NCI-H146 treated with DMSO at 0.1 percent for 48 hours (cell line): ENCODE measurements at regions not wholly inside any gene's neighbourhood (a gene's known extent, or its start where the extent isn't known, plus 50 kb on each side); places are given as distances from the start of the nearest gene placed in this dataset.

Experiments
- DNase-seq: peaks from one replicate; lab custom pipeline; 2025; ENCODE audit not compliant: unreplicated experiment; lab: John Stamatoyannopoulos, UW

DNA sequence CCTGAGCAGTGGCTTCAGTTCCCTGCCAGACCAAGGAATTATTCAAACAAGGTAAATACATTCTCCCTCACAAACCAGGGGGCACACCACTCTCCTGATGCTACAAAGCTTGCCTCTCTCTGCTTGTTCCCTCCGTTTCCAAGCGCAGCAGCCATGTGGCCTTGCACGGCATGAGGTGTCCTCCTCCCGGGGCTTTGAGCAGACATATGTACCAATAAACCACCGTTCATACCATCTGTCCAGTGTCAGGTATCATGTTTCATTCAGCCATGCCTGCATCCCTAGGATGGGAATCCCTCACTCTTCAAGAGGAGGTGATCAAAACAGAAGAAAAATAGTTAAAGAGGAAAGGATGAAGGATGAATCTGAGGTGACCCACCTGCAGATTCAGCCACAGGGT, 282.7 kb downstream of the ENC1 start:
- peak; percentile 11 for DNase-seq

DNA sequence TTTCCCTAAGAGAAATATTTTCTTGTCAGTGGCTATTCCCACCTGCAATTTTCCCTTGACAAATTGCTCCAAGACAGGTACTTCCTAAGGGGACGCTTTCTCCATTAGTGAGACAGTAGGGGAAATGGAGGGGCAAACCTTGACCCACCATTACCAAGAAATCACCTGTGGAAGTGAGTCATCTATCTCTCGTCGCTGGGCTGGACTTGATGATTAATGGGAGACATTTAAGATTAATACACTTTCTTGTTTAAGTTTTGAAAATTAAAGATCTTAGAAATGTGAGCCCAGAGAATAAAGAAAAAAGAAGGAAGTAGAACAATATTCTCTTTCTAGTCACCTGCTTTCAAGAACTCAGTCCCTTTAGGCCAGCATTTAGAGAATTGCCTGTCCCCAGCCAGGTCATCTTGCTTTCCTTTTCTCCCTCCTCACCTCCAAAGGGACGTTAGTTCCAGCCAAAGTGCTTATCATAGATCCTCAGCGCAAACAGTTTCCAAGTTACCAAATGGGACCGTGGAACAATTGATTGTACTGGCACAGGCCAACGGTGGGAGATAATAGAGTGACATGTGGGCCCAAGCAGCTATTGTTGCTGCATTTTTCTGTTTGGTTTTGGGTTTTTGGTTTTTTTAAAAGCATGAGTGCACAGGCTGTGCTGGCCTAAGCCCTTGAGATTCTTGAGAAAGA, 284.4 kb downstream of the ENC1 start:
- no peak for DNase-seq

DNA sequence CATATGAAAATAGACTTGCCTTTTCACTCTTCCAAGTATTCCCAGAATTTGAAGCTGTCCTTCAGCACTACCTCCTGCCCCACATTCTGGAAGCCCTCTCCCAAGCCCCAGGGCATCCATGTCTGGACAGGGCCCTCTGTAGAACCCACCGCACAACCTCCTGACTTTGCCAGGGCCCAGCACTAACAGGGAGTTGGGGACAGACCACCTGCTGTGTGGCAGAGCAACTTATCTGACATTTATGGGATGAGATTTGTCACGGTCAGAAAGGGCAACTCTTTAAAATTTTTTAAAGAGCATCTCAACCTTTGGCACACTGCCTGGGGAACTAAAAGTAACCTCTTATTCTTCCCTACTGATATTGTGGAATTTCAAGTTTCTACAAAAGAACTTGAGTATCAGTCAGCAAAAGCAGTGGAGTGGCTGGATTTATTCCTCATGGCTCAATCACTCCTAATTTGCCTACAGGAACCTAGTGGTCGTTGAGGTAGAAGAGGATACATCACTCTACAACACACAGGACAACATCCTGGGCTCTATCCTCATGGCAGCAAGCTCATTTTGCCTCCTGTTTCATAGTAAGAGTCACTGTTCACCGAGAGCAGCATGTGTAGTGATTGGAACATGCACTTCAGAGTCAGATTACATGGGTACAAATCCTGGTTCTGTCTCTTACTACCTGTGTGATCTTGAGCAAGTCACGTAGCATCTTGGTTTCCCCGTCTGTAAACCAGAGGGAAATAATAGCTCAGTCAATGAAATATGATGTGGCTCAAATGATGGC, 285.3 kb downstream of the ENC1 start:
- DNase-seq = no peak

DNA sequence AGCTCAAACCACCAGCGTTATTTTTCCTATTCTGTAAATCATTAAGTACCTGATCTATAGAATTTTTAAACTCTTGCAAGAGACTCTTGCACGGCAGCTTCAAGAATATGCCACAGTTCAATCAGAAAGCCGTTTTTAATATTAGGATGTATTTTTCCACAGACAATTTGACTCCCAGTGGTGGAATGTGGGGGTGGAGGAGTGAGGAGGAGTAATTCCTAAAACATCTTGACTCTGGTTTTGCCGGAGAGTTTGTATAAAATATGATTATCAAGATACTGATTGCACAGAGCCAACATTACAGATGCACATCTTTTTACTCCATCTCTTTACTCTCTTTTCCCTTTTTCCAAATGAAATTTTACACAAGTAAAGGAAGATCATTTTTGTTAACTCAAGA, 288.3 kb downstream of the ENC1 start:
- no peak for DNase-seq

DNA sequence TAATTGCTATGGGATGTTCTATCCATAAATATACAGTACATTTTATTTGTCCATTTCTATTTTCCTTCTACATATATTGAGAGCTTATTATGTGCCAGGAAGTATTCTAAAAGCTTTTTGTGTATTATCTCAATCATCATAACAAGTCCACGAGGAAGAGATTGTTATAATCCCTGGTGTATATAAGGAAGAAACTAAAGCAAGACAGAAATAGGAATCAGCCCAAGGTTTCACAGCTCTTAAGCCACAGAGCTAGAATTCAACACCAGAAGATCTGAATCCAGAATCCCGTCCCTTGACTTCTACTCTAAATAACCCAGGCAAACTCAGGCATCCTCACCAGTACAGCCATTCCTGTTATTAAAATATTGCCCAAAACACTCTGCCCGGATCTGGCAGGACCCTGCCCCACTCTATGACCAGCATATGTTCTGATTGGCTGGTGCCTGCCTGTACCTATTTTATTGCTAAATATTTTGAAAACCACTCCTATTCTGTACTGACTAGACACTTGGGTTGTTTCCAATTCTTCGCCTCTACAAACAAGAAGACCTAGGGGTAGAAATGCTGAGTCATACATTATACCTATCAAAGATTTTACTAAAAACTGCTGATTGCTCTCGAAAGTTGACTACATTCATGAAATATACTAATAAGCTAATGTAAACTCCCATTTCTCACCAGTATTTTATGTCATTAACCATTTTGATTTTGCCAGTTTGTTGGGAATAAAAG, 297.4 kb downstream of the ENC1 start:
- DNase-seq = no peak

DNA sequence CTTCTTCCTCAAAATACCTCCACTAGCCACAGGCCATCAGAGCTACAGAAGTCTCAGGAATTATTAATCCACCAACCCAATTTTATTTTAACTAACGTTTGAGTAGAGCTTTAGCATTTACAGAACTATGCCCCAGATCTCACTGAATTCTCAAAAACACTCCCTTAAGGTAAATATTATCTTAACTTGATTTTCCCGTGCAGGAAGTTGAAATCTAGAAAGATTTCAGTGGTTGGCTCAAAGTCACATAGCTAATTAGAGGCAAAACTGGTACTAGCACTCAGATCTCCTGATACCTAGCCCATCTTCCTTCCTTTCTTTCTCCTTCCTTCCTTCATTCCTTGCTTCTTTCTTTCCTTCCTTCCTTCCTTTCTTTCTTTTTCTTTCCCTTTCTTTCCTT, 298.3 kb downstream of the ENC1 start:
- no peak for DNase-seq

DNA sequence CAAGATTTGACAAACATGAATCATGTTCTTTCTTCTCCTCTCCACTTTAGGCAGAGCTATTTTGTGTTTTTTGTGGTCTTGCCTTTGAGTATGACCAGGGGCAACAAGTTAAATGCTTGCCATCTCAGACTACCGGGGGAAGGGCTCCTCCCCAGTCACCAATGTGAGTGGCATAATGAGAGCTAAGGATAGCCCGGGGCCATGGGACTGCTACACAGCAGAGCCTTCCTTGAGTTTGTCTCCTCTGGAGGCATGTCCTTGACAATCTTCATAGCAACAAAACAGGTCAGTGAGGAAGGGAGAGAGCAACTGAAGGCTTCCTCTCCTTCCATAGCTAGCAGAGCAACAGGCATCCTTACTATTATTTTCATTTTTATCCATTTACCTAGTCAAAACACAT, 299.3 kb downstream of the ENC1 start:
- DNase-seq = no peak

DNA sequence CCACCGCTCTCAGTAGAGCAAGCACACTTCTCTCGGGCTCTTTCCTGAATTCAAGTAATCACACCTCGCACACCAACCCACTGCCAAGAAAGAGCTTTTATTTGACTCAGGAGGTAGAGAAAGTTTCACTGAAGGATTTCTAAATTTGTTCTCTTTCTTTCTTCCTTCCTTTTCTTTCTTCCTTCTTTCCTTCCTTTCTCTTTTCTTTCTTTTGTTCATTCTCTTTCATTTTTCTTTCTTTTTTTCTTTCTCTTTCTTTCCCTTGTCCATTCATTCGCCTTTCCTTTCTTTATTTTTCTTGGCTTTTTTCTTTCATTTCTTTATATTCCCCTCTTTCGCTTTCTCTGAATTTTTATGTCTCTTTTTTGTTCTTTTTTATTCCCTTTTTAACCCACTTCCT, 300.1 kb downstream of the ENC1 start:
- no peak for DNase-seq

DNA sequence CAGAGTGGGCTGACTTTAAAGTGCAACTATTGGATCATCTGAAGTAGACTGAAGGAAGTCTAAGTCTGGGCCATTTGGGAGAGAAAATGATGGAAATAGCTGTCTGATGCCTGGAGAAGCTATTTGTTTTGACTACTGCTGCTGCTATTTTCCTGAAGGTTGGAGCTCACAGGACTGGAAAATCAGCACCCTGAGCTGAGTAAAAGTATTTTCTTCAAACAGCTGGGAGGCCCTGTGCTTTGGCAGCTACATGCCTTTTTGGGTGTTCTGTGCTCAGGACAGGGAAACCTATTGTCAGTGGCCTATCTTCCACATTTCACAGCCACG, 302.6 kb downstream of the ENC1 start:
- no peak for DNase-seq

DNA sequence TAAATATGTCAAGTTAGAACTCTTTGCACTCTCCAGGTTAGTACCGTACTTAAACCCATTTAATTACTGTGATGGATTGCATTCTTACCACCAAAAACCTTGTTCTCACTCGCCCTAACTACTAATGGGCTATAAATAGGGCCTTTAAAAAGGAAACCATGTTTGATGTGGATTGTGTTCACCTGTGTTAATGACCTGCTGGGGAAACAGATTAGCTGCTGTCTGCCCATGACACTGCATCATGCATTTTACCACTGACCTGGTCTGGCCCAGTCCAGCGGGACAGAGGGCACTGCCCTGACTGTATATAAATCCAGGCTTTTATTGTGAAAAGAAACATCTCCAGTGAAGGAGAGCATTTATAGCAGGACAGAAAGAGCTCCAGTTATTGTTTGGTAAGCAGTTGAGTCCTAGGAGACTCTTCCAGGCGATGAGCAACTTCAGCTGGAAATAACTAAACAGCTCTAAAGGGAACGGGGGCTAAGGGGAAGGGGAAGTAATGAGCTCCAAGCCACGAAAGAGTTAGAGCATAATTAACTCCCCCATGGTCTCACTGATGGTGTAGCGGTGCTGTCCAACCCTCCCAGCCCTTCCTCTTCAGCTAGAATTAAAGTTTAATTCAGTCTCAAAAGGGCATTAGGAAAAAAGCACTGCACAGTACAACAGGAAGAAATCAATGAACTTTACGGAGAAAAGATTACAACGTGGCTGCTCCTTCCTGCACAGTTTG, 303.1 kb downstream of the ENC1 start:
- DNase-seq = no peak

DNA sequence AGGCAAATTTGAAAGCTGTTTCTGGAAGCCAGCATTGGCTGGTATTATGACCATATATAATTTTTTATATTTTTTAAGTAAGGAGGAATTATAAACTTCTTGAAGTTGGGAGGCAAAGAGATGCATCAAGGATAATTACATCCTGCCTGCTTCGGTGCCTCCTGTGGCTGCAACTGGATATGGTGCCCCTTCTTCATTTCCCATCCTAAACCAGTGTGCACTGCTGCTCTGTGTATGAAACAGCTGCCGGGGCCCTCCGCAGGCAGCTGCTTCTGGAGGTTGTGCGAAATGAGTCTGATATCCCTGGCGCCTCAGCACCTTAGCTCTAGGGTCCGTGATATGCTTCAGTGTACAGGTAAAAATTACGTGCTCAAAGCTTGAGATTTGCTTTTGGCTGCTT, 304.2 kb downstream of the ENC1 start:
- no peak for DNase-seq

DNA sequence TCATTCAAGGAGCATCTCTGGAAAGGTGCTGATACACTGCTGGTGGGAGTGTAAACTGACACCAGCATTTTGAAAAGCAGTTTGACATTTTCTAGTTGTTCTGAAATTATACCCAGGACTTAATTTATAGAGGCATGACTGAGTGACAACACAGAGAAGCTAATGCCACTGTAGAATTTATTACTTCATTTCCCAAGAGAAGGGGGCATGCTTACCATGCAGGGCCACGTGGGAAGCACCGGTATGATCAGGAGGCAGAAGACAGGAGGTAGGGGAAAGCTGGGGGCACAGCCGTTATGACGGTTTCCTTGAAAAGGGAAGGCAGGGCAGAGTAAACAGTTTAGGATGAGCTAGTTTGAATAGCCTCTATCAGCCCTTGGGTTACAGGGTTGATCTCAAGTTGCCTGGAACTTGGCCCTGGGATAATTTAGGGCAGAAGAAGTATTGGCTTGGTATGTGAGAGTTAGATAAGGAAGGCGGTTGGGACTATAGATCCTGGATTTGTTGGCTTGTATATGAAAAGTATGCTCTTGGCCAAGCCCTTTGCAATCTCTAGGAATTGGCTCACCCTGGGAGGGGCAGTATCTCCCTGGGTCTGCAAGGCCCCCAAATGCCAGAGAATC, 305.7 kb downstream of the ENC1 start:
- no peak for DNase-seq

DNA sequence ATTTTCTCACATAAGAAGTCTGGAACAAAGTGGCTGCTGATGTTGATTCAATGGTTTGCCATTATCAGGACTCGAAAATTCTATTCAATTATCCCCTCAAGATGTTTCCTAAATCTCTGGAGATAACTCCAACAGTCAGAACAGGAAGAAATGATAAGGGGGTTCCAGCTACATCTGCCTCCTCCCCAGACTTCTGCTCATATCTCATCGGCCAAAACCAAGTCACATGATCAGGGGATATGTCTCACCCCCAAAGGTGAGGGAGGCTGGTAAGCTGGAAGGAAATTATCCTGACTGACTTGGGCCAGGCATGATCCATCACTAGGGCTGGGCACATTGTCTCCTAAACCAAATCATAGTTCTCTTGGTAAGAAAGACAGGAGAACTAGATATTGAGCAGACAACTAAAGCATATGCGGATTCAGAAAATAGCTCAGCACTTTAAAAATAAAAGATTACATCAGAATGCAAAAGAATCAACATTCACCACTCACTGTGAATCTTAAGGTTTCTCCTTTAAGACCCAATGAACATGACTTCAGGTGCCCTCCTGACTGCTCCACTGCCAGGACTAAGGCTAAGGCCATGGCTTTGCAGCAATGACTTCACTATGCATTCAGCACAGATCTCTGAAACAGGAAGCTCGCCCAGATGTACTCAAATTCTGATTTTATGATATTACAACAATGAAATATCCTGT, 306.3 kb downstream of the ENC1 start:
- no peak for DNase-seq

DNA sequence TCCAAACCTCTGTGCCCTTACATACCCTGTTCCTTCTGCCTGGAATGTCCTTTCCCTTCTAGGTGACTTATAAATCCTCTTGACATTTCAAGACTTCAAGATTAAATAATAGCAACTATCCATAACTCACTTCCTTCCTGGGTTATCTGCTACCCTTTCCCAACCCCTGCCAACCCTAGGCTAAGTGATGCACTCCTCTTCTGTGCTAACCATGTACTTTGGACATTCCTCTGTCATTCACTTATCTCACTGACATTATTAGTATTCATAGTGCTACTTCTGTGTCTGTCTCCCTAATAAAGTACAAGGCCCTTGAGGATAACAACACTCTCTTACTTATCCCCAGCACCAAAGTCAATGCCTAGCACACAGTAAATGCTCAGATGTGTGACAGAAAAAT, 307.1 kb downstream of the ENC1 start:
- DNase-seq = no peak

DNA sequence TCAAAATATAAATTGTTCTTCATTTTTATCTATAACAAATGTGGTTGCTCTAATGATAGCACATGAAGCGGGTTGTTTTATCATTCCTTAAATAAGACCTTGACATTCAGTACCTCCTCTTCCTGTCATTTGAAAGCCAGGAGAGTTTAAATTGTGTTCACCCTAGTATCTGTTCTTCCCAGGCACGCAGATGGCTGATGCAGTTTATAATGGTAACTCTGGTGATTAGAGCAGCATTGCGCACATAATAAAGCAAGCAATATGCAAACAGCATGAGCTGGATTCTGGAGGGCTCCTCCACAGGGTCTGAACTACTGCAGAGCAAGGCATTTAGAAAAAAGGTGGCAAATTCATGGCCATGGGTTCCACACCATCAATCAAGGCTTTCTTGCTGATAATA, 307.8 kb downstream of the ENC1 start:
- no peak for DNase-seq

DNA sequence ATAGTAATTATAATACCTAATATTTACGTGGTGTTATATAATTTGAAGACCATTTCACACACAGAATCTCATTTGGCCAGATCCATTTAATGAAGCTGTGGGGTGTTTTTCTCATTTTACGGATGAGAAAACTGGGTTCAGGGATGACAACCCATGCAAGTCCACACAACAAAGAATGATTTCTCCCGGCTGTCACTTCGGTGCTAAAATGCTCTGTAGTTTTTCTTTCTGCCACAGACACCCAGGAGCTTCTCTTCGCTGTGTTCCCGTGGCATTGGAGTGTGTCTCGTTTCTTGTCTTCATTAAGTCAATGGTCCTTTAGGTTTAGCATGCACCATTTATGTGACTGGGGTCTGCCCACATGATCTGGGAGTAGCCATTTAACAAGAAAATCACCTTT, 308.5 kb downstream of the ENC1 start:
- DNase-seq = no peak

DNA sequence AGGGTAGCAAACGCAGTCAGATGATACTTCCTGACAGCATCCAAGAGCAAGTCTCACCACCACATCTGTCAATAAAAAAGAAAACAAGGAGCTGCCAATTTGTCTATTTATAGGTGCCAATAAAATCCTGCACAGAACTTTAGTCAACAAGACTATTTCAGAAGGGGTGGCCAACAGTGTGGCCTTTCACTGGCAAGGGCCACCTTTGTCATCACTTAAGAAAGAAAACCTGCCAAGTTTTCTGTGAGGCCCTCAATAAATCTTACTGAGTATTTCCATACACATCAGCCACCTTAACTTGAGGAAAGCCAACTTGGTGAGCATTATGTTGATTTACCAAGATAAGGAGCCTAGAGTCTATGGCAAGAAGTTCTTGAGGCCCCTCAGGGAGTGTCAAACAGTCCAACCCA, 312.3 kb downstream of the ENC1 start:
- DNase-seq = no peak

DNA sequence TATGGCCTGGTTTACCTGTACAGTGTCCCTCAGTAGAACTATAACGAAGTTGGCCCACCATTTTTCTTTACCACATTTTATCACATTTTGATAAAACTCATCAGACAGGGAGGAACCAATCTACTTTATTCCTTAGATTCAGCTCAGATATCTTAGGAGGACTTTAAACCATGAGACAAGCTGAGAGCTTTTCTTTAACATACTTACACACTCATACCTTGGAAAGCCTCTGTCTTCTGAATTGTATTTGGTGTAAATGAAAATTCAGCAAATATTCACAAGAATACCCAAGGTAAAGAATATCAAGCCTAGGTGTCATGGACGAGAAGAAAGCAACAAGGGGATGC, 313.2 kb downstream of the ENC1 start:
- DNase-seq = no peak

DNA sequence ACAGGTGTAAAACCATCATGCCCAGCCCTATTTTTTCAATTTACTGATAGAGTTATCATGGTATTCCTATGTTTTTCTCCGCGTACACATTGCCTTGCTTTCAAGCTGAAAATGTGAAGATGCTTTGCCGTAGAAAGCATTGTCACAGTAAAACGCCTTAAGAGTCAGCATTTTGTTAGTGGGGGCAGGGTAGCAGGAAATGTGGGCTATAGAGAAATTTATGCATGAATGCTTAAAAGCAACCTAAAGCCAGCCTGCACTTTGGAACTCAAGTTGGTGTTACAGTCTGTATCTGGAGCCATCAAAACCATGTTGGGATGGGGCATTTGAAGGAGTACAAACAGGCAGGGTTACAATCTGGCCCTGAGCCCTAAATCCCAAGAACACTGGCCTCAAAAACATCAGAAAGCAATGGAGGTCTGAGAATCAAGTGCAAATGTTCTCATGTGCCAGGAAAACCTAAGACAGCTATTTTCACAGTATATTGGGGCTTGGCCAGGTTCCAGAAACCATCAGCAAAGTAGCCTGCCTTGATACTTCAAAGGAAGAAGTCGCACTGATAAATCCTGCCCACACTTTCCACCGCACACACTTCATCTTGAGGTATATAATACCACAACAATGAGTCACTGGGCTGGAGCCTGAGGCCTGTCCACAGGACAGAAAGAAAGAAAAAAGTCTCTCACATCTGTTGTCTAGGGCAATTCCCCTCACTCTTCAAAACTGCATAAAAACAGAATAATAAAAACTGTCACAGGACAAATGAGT, 313.8 kb downstream of the ENC1 start:
- no peak for DNase-seq

DNA sequence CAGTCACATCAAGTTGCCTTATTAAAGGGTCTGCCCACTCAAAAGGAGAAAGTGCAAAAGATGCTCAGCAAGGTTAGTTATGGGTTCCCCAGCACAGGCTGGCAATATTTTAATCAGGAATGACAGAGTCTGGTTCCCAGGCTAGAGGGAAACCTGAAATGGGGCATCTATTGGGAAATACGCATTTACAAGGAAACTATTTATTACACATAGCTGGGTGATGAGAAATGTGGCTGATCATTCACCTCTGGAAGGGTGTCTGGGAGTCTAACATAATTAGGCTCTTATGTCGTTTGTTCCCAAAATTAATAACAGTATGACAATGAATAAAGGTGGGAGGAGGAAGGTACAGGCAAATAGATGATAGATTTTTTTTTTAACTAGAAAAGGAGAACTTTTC, 314.7 kb downstream of the ENC1 start:
- DNase-seq = no peak
